HG02852 (cell line): ENCODE measurements at regions not wholly inside any gene's neighbourhood (a gene's known extent, or its start where the extent isn't known, plus 50 kb on each side); places are given as distances from the start of the nearest gene placed in this dataset.

Experiments used
- ATAC-seq: cut with Tn5 transposase; IDR thresholded peaks from one replicate; pipeline ENCODE4 v1.9.1; 2021; ENCODE audit warnings: mild to moderate bottlenecking, moderate library complexity; ENCODE audit not compliant: unreplicated experiment

DNA sequence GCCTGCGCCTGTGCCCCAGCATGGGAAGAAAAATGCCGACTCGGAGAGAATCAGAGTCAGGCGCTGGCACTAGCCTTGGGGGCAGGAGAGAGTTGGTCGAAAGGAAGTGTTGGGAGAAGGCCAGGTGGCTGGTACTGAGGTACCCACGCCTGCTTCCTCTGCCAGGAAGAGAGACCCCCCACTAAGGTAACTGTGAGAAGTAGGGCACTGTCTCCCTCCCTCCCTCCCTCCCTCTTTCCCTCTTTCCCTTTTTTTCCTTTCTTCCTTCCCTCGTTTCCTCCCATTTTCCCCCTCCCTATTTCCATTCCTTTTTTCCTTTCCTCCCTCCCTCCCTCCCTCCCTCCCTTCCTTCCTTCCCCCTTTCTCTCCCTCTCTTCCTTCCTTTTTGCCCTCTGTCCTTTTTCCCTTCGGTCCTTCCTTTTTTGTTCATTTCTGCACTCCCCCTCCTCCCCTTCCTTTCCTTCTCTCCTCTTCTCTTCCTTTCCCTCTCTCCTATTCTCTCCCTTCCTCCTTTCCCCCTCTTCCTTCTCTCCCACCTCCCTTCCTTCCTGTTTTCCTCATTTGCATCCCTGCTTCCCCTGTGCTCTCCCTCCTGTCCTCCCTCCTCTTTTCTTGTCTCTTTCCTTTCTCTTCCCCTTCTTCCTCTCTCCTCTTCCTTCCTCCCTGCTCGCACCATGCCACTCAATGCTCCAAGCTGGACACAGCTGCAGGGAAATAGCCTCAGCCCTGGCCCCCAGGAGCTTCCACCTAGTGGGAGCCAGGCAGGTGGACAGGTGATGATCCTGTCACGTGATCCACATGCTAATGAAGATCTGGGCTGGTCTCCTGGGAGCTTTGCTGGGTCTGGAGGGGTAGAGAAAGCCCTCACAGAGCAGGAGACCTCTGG, 148.0 kb downstream of the DHX35 start:
- ATAC-seq = no peak

GRCh38 chr20:39108746-39109145, 146.6 kb downstream of the DHX35 start:
- ATAC-seq = no peak

DNA sequence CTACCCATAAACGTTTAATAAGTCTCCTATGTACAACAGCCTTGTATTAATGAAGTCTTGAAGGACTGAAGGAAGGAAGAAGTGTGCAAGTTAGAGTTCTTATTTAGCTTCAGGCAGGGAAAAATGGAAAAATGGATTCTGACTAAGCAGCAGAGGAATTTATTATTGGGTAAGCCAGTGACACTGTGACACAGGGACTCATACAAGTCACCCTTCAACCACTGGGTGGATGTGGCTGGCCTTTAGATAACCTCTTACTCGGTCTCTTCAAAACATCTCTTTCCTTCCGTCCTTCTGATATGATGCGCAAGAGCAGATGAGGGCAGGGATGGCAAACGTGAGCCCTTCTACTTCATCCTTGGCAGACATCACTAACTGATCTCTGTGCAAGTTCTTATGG, 145.6 kb downstream of the DHX35 start:
- no peak for ATAC-seq

GRCh38 chr20:39106791-39107190, 144.6 kb downstream of the DHX35 start:
- ATAC-seq = no peak

DNA sequence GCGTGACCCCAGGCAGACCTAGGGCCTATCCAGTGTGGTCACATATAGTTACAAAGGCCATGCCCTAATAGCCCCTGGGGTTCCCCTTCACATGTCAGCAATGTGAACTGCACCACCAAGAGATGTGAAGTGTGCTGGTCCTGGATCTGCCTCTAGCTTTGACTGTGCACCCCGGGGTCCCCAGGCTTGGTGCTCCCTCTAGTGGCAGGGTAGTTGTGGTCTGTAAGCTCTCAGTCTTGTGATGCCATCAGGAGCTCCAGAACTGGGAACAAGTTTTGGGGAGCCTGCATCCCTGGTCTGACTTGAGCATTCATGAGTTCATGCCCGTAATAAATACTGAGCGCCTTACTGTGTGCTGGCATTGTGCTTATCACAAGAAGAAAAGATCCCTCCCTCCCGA, 143.4 kb downstream of the DHX35 start:
- no peak for ATAC-seq

- no peak for ATAC-seq
Measured at GRCh38 chr20:39103732-39104131, 141.6 kb downstream of the DHX35 start.

GRCh38 chr20:39103305-39103704, 141.2 kb downstream of the DHX35 start:
- no peak for ATAC-seq

GRCh38 chr20:39101895-39102294, 139.8 kb downstream of the DHX35 start:
- ATAC-seq = no peak

- ATAC-seq = no peak
Measured at GRCh38 chr20:39100691-39101090, 138.5 kb downstream of the DHX35 start.

GRCh38 chr20:39097889-39098288, 135.7 kb downstream of the DHX35 start:
- no peak for ATAC-seq

- ATAC-seq = no peak
Measured at GRCh38 chr20:39095870-39096269, 133.7 kb downstream of the DHX35 start.

DNA sequence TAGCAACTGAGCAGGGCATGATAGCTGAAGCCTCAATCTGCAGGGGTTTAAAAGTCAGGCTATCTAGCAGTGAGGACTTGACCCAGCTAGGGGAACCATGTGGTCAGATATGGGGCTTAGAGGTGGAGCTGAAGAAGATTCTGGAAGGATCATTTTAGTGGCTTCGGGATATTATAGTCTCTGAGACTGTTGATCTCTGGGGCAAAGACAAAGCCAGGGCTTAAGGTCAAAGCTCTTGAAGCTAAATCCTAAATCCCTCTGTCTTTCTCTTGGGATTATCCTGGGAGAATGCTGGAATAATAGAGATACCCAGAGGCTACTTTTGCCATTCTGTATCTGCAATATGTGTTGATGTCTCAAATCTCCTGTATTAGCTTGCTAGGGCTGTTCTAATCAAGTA, 132.2 kb downstream of the DHX35 start:
- ATAC-seq = no peak

DNA sequence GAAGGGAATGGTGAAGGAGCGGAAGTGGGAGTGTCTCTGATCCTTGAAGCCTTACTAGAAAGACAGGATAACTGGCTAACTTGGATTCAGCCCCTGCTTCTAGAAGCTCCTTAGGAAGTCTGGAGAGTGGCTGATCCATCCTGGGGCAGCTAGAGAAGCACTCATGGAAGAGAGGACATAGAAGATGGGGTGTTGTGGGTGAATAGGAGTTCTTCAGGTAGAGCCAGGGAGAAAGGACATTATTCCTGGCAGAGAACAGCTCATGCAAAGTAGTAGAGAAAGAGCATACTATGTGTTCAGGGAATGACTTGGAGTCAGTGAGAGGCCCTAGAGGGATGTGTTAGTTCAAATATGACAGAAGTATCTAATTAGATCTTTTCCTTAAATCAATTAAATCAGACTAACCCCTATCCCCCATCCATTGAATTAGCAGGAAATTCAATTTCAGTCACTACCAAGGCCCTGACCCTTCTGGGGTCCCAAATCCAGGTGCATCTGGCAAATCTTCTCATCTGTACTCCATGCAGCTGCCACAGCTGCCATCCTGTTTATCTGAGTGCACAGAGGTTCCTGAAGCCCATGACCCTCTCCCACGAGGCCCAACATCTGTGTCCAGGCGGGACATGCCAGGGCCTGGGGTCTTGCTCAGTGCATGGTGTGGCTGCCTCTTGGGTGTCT, 130.7 kb downstream of the DHX35 start:
- ATAC-seq = no peak

DNA sequence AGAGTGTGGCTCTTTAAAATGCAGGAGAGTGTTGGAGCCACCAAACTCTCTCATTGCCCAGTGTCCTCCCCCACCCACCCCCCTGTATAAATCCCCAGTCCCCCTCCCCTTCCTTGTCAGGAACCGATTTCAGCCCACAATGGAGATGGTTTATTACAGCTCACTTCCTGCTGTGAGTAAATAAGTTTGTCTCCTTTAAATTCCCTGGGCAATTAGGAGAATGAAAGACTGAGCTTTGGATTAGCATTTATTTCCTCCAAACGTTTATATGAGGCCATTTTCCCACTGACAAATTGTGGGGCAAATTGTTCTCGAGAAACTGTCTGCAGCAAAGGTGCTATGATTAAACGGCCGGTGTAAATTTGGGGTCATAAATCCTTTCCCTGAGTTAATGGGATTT, 128.8 kb downstream of the DHX35 start:
- no peak for ATAC-seq

GRCh38 chr20:39089797-39090196, 127.7 kb downstream of the DHX35 start:
- no peak for ATAC-seq
